HG02852 (cell line): ENCODE measurements at regions not wholly inside any gene's neighbourhood (a gene's known extent, or its start where the extent isn't known, plus 50 kb on each side); places are given as distances from the start of the nearest gene placed in this dataset.

Experiments used
- ATAC-seq: cut with Tn5 transposase; IDR thresholded peaks from one replicate; pipeline ENCODE4 v1.9.1; 2021; ENCODE audit warnings: mild to moderate bottlenecking, moderate library complexity; ENCODE audit not compliant: unreplicated experiment

GRCh38 chr12:23431006-23431405, 518.5 kb downstream of the SOX5 start:
- no peak for ATAC-seq

DNA sequence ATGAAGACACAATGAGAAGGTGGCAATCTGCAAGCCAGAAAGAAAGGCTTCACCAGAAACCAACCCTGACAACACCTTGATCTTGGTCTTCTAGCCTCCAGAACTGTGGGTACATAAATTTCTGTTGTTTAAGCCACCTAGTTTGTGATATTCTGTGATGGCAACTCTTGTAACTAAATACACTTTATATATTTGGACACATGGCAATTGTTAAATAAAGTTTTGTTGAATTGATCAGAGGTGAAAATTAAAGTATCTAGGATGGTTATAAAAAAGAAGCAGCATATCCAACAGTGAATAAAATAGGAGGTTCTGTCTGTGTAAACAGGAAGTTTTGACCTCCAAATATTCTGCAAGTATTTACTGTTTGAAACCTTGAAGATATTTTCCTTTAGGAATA, 516.3 kb downstream of the SOX5 start:
- no peak for ATAC-seq

GRCh38 chr12:23434154-23434553, 515.3 kb downstream of the SOX5 start:
- no peak for ATAC-seq

DNA sequence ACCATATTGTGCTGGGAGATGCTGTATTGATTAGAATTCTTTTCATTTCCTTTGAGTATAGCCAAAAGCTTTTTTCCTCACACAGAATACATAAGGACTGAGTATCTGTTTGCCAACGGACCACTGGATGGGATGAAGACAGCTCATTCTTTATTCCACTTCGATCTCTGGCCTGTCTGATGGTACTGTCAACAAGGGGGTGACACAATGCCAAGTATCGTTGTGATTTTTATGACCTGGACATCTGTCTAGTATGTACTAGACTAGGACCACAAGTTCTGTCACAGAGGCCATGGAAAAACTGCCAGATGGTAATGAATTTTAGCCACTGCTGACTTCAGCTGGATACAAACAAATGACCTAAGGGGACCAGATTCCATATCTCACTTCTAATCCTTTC, 502.7 kb downstream of the SOX5 start:
- ATAC-seq = no peak

GRCh38 chr12:23450810-23451209, 498.7 kb downstream of the SOX5 start:
- no peak for ATAC-seq

GRCh38 chr12:23455283-23455682, 494.2 kb downstream of the SOX5 start:
- no peak for ATAC-seq

DNA sequence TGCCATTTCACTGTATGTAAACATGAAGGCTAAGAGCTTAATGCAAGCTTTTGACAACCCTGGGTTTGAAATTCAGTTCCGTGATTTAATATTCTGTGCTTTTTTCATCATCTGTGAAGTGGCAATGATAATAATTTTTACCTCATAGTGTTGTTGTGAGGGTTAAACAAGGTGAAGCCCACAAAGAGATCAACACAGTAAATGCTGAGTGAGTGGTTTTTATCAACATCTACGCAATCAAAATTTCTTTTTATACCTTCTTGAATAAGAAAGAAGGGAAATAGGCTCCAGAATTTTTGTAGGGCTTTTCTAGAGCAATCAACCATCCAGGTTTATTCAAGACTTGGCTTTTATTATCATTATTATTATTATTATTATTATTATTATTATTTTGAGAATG, 490.8 kb downstream of the SOX5 start:
- ATAC-seq = no peak

GRCh38 chr12:23462546-23462945, 486.9 kb downstream of the SOX5 start:
- no peak for ATAC-seq

DNA sequence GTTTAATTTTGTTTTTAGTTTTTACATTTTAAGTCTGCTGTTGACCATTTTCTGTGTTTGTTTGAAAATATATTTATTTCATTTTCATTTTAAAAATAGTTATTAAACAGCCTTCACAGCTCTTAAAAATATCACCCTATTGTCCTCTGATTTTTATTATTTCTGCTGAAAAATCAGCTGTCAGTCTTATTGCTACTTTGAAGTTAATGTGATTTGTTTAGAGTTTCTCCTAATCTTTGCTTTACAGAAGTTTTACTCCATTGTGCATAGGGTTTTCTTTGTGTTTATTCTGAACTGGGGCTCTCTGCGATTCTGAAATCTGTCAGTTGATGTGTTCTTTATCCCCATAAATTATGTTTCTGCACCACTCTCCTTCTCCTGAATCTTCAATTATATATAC, 486.3 kb downstream of the SOX5 start:
- no peak for ATAC-seq

- no peak for ATAC-seq
Measured at GRCh38 chr12:23464241-23464812, 485.1 kb downstream of the SOX5 start.

DNA sequence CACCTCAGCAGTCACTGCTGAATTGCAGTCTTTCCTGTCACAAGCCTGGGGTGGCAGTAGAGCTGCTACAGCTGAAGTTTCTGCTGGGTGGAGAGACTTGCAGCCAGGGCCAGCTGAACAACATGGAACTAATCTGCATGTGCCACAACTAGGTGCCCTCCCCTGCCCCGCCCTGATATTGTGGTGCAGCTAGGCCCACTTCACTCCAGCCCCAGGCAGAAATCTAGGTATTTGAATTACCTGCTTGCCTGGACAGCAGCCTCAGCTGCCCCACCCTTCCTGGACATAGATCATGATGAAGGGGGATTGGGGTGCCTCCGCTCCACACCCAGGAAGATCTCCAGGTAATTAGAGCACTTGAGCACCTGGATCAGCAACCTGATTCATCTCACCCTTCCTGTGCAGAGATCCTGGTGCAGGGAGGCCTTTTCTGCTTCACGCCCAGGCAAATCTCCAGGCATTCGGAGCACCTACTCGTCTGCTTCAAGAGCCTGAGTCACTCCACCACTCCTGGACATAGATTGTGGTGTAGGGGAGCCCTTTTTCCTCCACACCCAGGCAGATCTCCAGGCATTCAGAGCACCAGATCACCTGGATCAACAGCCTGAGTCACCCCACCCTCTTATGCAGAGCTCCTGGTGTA, 477.0 kb downstream of the SOX5 start:
- ATAC-seq = no peak

DNA sequence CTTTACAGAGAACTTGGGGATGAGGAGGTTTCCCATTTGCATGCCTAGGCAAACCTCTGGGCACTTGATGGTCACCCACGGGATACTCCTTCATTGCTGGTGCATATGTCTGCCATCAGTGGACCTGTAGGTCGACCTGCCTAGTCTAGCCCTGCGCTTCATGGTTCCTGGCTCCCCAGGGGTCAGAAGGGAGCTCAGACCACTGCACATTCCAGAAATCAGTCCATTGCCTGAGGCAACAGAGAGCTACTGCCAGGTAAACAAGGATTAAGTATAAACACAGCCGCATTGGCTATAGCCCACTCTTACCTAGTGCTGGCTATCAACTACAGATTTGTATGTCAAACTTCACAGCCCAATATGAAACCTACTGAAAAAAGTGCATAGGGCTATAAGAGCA, 476.4 kb downstream of the SOX5 start:
- no peak for ATAC-seq

- no peak for ATAC-seq
Measured at GRCh38 chr12:23474438-23474976, 475.0 kb downstream of the SOX5 start.
